HG02981 (cell line): ENCODE measurements at regions not wholly inside any gene's neighbourhood (a gene's known extent, or its start where the extent isn't known, plus 50 kb on each side); places are given as distances from the start of the nearest gene placed in this dataset.

Experiments used
- ATAC-seq: cut with Tn5 transposase; IDR thresholded peaks from one replicate; pipeline ENCODE4 v1.9.1; 2021; ENCODE audit warnings: mild to moderate bottlenecking, moderate library complexity; ENCODE audit not compliant: unreplicated experiment

GRCh38 chr2:207401338-207401737 is 128.4 kb upstream of the CREB1 start:
- no peak for ATAC-seq

- no peak for ATAC-seq
These were observed 126.6 kb upstream of the CREB1 start for GRCh38 chr2:207403141-207403540.

- ATAC-seq, result no peak
These were observed 125.8 kb upstream of the CREB1 start for GRCh38 chr2:207403950-207404349.

- no peak for ATAC-seq
These were observed 124.6 kb upstream of the CREB1 start for GRCh38 chr2:207405150-207405549.

GRCh38 chr2:207408086-207408794 is 121.5 kb upstream of the CREB1 start:
- peak; percentile 72 for ATAC-seq

GRCh38 chr2:207409517-207409916 is 120.2 kb upstream of the CREB1 start:
- ATAC-seq, result no peak

- ATAC-seq, result no peak
These were observed 116.9 kb upstream of the CREB1 start for GRCh38 chr2:207412787-207413310.

GRCh38 chr2:207413376-207413907 is 116.3 kb upstream of the CREB1 start:
- no peak for ATAC-seq

- no peak for ATAC-seq
These were observed 113.7 kb upstream of the CREB1 start for GRCh38 chr2:207416111-207416510.

GRCh38 chr2:207416900-207417299 is 112.9 kb upstream of the CREB1 start:
- no peak for ATAC-seq

- no peak for ATAC-seq
These were observed 112.5 kb upstream of the CREB1 start for GRCh38 chr2:207417301-207417718.

GRCh38 chr2:207418419-207418818 is 111.3 kb upstream of the CREB1 start:
- no peak for ATAC-seq

GRCh38 chr2:207419331-207419730 is 110.4 kb upstream of the CREB1 start:
- no peak for ATAC-seq

- ATAC-seq, result no peak
These were observed 108.1 kb upstream of the CREB1 start for GRCh38 chr2:207421671-207422070.

GRCh38 chr2:207422380-207422779 is 107.4 kb upstream of the CREB1 start:
- no peak for ATAC-seq

GRCh38 chr2:207423886-207424285 is 105.9 kb upstream of the CREB1 start:
- ATAC-seq, result peak; percentile 98

- no peak for ATAC-seq
These were observed 101.8 kb upstream of the CREB1 start for GRCh38 chr2:207427986-207428385.

GRCh38 chr2:207428573-207428972 is 101.2 kb upstream of the CREB1 start:
- no peak for ATAC-seq

- no peak for ATAC-seq
These were observed 97.3 kb upstream of the CREB1 start for GRCh38 chr2:207432453-207432852.

GRCh38 chr2:207434306-207434705 is 95.5 kb upstream of the CREB1 start:
- ATAC-seq, result no peak

GRCh38 chr2:207434899-207435465 is 94.8 kb upstream of the CREB1 start:
- no peak for ATAC-seq

GRCh38 chr2:207437136-207437523 is 92.6 kb upstream of the CREB1 start:
- no peak for ATAC-seq
